ENCODE measurements at regions not wholly inside any gene's neighbourhood (a gene's known extent, or its start where the extent isn't known, plus 50 kb on each side); places are given as distances from the start of the nearest gene placed in this dataset.
"Not testable (repeated sequence)": the region's sequence is repeated elsewhere in the genome, so short reads cannot be mapped to it uniquely, and the experiment has no call there.

DNA sequence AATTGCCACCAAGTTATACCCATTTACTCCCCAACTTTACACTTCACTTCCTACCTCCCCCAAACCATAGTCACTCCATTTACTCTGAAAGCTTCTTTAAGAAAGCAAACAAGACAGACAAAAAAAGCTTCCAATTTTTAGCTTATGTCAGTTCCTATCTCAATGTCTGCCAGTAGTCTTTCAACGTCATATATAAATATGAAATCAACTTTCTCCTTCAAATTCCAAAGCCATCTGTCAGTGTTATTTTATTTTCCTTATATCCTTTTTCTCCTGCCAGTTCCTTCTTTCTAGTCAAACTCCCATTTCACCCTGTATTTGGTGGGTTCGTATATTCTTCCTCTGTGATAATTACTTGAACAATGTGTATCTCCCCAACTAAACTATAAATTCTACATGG, 85.8 kb upstream of the CMC1 start:
- FAIRE-seq (no peak), DNase-seq (no peak)
- TF ChIP-seq, protein P1, sequence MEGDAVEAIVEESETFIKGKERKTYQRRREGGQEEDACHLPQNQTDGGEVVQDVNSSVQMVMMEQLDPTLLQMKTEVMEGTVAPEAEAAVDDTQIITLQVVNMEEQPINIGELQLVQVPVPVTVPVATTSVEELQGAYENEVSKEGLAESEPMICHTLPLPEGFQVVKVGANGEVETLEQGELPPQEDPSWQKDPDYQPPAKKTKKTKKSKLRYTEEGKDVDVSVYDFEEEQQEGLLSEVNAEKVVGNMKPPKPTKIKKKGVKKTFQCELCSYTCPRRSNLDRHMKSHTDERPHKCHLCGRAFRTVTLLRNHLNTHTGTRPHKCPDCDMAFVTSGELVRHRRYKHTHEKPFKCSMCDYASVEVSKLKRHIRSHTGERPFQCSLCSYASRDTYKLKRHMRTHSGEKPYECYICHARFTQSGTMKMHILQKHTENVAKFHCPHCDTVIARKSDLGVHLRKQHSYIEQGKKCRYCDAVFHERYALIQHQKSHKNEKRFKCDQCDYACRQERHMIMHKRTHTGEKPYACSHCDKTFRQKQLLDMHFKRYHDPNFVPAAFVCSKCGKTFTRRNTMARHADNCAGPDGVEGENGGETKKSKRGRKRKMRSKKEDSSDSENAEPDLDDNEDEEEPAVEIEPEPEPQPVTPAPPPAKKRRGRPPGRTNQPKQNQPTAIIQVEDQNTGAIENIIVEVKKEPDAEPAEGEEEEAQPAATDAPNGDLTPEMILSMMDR (IDR thresholded peaks at IDR 0.05; ENCODE audit: borderline replicate concordance, extremely low read depth, insufficient read depth), result no peak
- H3K4me1 ChIP-seq (ENCODE audit: control insufficient read depth in 2 of 3, insufficient read depth in 2 of 3, low read depth in 1 of 3, low read length in 3 of 3), result no peaks in the 10 kb centered on the region
- no peak overlapping the region for H3K27ac ChIP-seq (ENCODE audit: low read depth in 2 of 2, low read length in 2 of 2)
- peaks cover 0 to 2% (median 0%) of the 10 kb centered on the region in 3 donors for H3K9me3 ChIP-seq (ENCODE audit: control insufficient read depth in 2 of 3, insufficient read depth in 1 of 3, low read length in 3 of 3)
- H3K36me3 ChIP-seq (ENCODE audit: control insufficient read depth in 2 of 3, insufficient read depth in 3 of 3, low read length in 3 of 3), result no peaks in the 10 kb centered on the region
- no peak overlapping the region for H3K9ac ChIP-seq (ENCODE audit: low read length in 3 of 3)
- intact Hi-C loops (cut with DNase I), result no loop called here
- H3K4me3 ChIP-seq (ENCODE audit: low read length in 3 of 3), result no peak overlapping the region
- no peaks in the 10 kb centered on the region for H3K27me3 ChIP-seq (ENCODE audit: control insufficient read depth, insufficient read depth, low read length)

DNA sequence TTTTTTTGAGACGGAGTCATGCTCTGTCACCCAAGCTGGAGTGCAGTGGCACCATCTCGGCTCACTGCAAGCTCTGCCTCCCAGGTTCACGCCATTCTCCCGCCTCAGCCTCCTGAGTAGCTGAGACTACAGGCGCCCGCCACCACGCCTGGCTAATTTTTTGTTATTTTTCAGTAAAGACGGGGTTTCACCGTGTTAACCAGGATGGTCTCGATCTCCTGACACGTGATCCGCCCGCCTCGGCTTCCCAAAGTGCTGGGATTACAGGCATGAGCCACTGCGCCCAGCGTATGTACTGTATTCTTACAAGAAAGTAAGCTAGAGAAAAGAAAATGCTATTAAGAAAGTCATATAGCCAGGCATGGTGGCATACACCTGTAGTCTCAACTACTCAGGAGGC, 84.8 kb upstream of the CMC1 start:
- intact Hi-C loops (cut with DNase I), result not testable (repeated sequence)

DNA sequence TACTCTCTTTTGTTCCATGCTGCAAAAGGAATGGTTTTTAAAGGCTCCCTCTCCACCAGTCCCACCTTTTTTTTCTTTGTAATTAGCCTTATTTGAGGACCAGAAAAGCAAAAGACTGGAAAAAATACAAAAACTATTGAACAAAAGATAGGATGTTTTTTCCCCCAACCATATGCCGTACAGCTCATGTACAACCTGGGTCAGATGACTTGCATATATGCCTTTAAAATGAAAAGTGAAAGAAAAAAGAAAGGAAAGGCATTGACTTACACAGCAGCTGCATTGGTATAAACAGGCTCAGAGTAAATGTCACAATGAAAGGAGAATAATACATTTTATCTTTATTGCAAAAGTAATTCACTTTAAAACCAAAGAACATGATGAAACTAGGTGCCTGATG, 69.5 kb upstream of the CMC1 start:
- TF ChIP-seq, protein P1 (IDR thresholded peaks at IDR 0.05; ENCODE audit: borderline replicate concordance, extremely low read depth, insufficient read depth), result no peak
- intact Hi-C loops (cut with DNase I), result no loop called here
- FAIRE-seq (no peak), DNase-seq (no peak)
- no peaks in the 10 kb centered on the region for H3K27me3 ChIP-seq (ENCODE audit: control insufficient read depth, insufficient read depth, low read length)
- H3K4me3 ChIP-seq (ENCODE audit: low read length in 3 of 3), result no peak overlapping the region
- no peak overlapping the region for H3K9ac ChIP-seq (ENCODE audit: low read length in 3 of 3)
- no peaks in the 10 kb centered on the region for H3K4me1 ChIP-seq (ENCODE audit: control insufficient read depth in 2 of 3, insufficient read depth in 2 of 3, low read depth in 1 of 3, low read length in 3 of 3)
- no peaks in the 10 kb centered on the region for H3K36me3 ChIP-seq (ENCODE audit: control insufficient read depth in 2 of 3, insufficient read depth in 3 of 3, low read length in 3 of 3)
- H3K9me3 ChIP-seq (ENCODE audit: control insufficient read depth in 2 of 3, insufficient read depth in 1 of 3, low read length in 3 of 3), result no peaks in the 10 kb centered on the region
- H3K27ac ChIP-seq (ENCODE audit: low read depth in 2 of 2, low read length in 2 of 2), result no peak overlapping the region

More for the DNA sequence above, 84.8 kb upstream of the CMC1 start:
- H3K27ac ChIP-seq (ENCODE audit: low read depth in 2 of 2, low read length in 2 of 2); H3K27me3 ChIP-seq (ENCODE audit: control insufficient read depth, insufficient read depth, low read length); H3K9ac ChIP-seq (ENCODE audit: low read length in 3 of 3); H3K4me3 ChIP-seq (ENCODE audit: low read length in 3 of 3); DNase-seq; H3K9me3 ChIP-seq (ENCODE audit: control insufficient read depth in 2 of 3, insufficient read depth in 1 of 3, low read length in 3 of 3); H3K36me3 ChIP-seq (ENCODE audit: control insufficient read depth in 2 of 3, insufficient read depth in 3 of 3, low read length in 3 of 3); FAIRE-seq; H3K4me1 ChIP-seq (ENCODE audit: control insufficient read depth in 2 of 3, insufficient read depth in 2 of 3, low read depth in 1 of 3, low read length in 3 of 3): not testable (repeated sequence)

DNA sequence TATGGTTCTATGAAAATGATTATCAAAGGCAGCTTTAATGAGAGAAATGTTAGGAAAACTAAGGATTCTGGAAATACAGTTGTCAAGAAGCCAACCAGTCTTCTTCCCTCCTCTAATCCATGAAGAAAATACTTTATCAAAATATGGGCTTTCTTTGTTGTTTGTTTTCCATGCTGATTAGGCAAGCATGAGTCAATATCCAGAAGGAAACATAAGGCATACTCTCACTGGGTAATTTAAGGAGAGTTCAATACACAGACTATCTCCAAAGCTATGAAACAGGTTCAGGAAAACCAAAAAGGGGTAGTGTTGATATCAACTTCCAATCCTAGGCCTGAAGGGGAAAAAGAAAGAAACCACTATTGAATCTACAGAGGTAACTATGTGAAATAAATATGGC, 68.7 kb upstream of the CMC1 start:
- TF ChIP-seq, protein P1 (IDR thresholded peaks at IDR 0.05; ENCODE audit: borderline replicate concordance, extremely low read depth, insufficient read depth), result no peak
- intact Hi-C loops (cut with DNase I), result no loop called here
- Histone ChIP-seq H3K4me3 (ENCODE audit: low read length in 3 of 3) (no peak overlapping the region), H3K9me3 (ENCODE audit: control insufficient read depth in 2 of 3, insufficient read depth in 1 of 3, low read length in 3 of 3) (no peaks in the 10 kb centered on the region), H3K9ac (ENCODE audit: low read length in 3 of 3) (no peak overlapping the region), H3K4me1 (ENCODE audit: control insufficient read depth in 2 of 3, insufficient read depth in 2 of 3, low read depth in 1 of 3, low read length in 3 of 3) (no peaks in the 10 kb centered on the region), H3K36me3 (ENCODE audit: control insufficient read depth in 2 of 3, insufficient read depth in 3 of 3, low read length in 3 of 3) (no peaks in the 10 kb centered on the region), H3K27me3 (ENCODE audit: control insufficient read depth, insufficient read depth, low read length) (no peaks in the 10 kb centered on the region), H3K27ac (ENCODE audit: low read depth in 2 of 2, low read length in 2 of 2) (no peak overlapping the region)
- DNase-seq, result no peak
- FAIRE-seq, result no peak
